ENCODE measurements at regions not wholly inside any gene's neighbourhood (a gene's known extent, or its start where the extent isn't known, plus 50 kb on each side); places are given as distances from the start of the nearest gene placed in this dataset.

- TF ChIP-seq MYBL2 (CRISPR knock-in tag; IDR thresholded peaks at IDR 0.05) (no peak), RELA (CRISPR knock-in tag; IDR thresholded peaks at IDR 0.05; ENCODE audit: borderline replicate concordance) (no peak)
These were observed 216.1 kb downstream of the COX7C start for GRCh38 chr5:86833868-86834267.
